Smooth muscle cell (in vitro differentiated cells): ENCODE measurements at regions not wholly inside any gene's neighbourhood (a gene's known extent, or its start where the extent isn't known, plus 50 kb on each side); places are given as distances from the start of the nearest gene placed in this dataset.
"Not testable (repeated sequence)": the region's sequence is repeated elsewhere in the genome, so short reads cannot be mapped to it uniquely, and the experiment has no call there.

ENCODE experiments used
- DNase-seq: peaks from one replicate; lab custom pipeline; 2025; ENCODE audit not compliant: unreplicated experiment; lab: John Stamatoyannopoulos, UW
- H2AFZ ChIP-seq: fragments of 200-600 bp; sonication (generic); 2 replicates; pipeline ENCODE4 v1.6.0; 2016; ENCODE audit warnings: antibody characterized with exemption, low read depth, mild to moderate bottlenecking
- H3F3A ChIP-seq: fragments of 200-600 bp; sonication (generic); 2 replicates; pipeline ENCODE4 v1.6.0; 2017; ENCODE audit warnings: antibody characterized with exemption, low read depth
- H3K27ac ChIP-seq: fragments of 200-600 bp; sonication (generic); 2 replicates; pipeline ENCODE4 v1.5.1; 2016; ENCODE audit warnings: low read depth, mild to moderate bottlenecking
- H3K27me3 ChIP-seq: fragments of 200-600 bp; sonication (generic); 2 replicates; pipeline ENCODE4 v1.6.1; 2016; ENCODE audit warnings: low read depth, mild to moderate bottlenecking
- H3K36me3 ChIP-seq: fragments of 200-600 bp; sonication (generic); 2 replicates; pipeline ENCODE4 v1.5.1; 2016; ENCODE audit warnings: low read depth
- H3K4me1 ChIP-seq: fragments of 200-600 bp; sonication (generic); 2 replicates; pipeline ENCODE4 v1.5.1; 2016; ENCODE audit warnings: low read depth
- H3K4me2 ChIP-seq: fragments of 200-600 bp; sonication (generic); 2 replicates; pipeline ENCODE4 v1.6.0; 2016; ENCODE audit warnings: mild to moderate bottlenecking
- H3K4me3 ChIP-seq: fragments of 200-600 bp; sonication (generic); 2 replicates; pipeline ENCODE4 v1.5.1; 2016; ENCODE audit warnings: mild to moderate bottlenecking
- H3K79me2 ChIP-seq: fragments of 200-600 bp; sonication (generic); 2 replicates; pipeline ENCODE4 v1.6.0; 2016; ENCODE audit warnings: low read depth, mild to moderate bottlenecking
- H3K9ac ChIP-seq: fragments of 200-600 bp; sonication (generic); 2 replicates; pipeline ENCODE4 v1.6.0; 2016; ENCODE audit warnings: low read depth
- H3K9me3 ChIP-seq: fragments of 200-600 bp; sonication (generic); replicated peaks from 2 replicates; pipeline ENCODE4 v1.5.1; 2016; ENCODE audit warnings: low read depth
- H4K20me1 ChIP-seq: fragments of 200-600 bp; sonication (generic); 2 replicates; pipeline ENCODE4 v1.6.0; 2016; ENCODE audit warnings: low read depth
- WGBS: methylation state at CpG from one replicate; pipeline ENCODE4 v1.1.7; 2016; ENCODE audit warnings: low lambda C conversion rate; 5-methylcytosine and 5-hydroxymethylcytosine counted together
- TF ChIP-seq, protein P1 (sequence below): fragments of 200-600 bp; sonication (generic); IDR thresholded peaks from 2 replicates; pipeline ENCODE4 v1.5.1; 2017; ENCODE audit warnings: borderline replicate concordance, mild to moderate bottlenecking, antibody characterized with exemption; ENCODE audit not compliant: insufficient read depth, poor library complexity, severe bottlenecking

DNA sequence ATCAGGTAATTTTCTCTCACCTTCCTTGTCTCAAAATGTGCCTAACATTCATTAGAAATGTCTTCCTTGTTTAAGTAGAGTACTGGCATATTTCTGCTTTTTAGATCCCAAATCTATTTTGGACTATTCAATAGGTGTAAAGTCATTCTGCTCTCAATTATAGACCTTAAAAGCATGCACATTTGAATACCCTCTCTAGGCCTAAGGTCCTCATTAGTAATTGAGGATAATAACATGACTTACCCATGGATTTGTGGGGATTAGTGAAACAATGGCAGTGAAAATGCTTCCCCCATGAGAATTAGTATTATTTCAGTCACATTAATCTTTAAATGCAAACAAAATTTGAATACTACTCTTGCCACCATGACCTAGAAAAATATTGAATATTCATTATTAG lies 1073.0 kb upstream of the CELF2 start:
- Histone ChIP-seq H3K27ac (no peak overlapping the region), H3K79me2 (no peaks in the 10 kb centered on the region), H3F3A (no peaks in the 10 kb centered on the region), H3K4me2 (no peak overlapping the region), H3K4me3 (no peak overlapping the region), H2AFZ (no peak overlapping the region), H3K9me3 (no peaks in the 10 kb centered on the region), H4K20me1 (no peaks in the 10 kb centered on the region), H3K27me3 (no peaks in the 10 kb centered on the region), H3K9ac (no peak overlapping the region), H3K36me3 (no peaks in the 10 kb centered on the region), H3K4me1 (no peaks in the 10 kb centered on the region)
- no peak for DNase-seq
- TF ChIP-seq, protein P1, sequence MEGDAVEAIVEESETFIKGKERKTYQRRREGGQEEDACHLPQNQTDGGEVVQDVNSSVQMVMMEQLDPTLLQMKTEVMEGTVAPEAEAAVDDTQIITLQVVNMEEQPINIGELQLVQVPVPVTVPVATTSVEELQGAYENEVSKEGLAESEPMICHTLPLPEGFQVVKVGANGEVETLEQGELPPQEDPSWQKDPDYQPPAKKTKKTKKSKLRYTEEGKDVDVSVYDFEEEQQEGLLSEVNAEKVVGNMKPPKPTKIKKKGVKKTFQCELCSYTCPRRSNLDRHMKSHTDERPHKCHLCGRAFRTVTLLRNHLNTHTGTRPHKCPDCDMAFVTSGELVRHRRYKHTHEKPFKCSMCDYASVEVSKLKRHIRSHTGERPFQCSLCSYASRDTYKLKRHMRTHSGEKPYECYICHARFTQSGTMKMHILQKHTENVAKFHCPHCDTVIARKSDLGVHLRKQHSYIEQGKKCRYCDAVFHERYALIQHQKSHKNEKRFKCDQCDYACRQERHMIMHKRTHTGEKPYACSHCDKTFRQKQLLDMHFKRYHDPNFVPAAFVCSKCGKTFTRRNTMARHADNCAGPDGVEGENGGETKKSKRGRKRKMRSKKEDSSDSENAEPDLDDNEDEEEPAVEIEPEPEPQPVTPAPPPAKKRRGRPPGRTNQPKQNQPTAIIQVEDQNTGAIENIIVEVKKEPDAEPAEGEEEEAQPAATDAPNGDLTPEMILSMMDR = no peak

DNA sequence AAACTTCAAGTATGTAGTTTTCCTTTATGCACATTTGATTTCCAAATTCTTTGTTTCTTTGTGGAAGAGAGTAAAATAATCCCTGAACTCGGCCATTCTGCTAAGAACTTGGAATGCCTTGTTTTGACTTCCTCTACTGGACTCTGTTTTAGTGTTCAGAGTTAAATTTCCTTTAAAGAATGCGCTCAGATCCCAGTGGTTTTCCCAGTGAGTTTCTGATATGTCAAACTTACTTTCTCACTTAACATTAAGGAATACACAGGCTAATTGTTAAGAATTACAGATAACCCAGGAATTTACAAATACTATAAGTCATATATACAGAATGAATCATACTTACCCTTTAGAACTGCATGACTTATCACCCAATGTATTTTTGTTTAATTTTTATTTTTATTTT lies 1067.6 kb upstream of the CELF2 start:
- no peak for DNase-seq
- Histone ChIP-seq H3K9me3 (no peaks in the 10 kb centered on the region), H4K20me1 (no peaks in the 10 kb centered on the region), H3K4me1 (no peaks in the 10 kb centered on the region), H3K79me2 (no peaks in the 10 kb centered on the region), H3K9ac (no peak overlapping the region), H3K27me3 (no peaks in the 10 kb centered on the region), H3K27ac (no peak overlapping the region), H3F3A (no peaks in the 10 kb centered on the region), H2AFZ (no peak overlapping the region), H3K36me3 (no peaks in the 10 kb centered on the region), H3K4me3 (no peak overlapping the region), H3K4me2 (no peak overlapping the region)
- TF ChIP-seq, protein P1 = no peak
- 45% methylated on average over 2 of the region's 2 CpGs for WGBS

DNA sequence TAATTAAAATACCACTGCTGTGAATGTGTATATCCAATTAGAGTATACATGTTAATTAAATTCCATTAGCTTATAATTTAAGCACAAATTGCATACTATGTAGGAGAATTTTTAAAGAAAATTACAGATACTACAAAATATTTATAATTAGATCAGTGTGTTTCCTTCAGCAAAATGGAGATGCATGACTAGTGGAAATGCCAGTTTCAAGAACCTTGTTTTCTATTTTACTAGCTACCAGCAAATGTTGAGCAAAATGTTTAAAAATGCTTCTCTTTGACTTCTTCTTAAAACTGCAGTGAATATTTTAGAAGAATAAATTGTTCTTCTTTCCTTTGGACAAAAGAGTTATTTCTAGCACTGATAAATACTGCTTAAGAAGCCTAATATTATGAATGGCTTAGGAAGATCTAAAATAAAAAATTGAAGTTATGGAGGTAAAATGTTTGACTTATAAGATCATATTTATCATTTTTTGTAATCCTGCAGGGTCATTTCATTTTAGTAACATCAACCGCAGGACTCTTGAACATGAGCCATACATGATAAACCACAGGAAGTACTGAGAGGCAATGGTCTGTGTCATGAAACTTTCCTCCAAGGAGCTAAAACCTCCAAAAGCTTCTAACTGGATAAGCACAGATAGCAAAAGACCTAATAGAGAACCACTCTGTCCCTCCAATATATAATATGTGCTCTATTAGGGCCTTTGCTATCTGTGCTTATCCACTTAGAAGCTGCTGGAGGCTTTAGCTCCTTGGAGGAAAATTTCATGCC lies 1066.0 kb upstream of the CELF2 start:
- Histone ChIP-seq H3F3A (no peaks in the 10 kb centered on the region), H3K4me2 (no peak overlapping the region), H3K9ac (no peak overlapping the region), H3K79me2 (no peaks in the 10 kb centered on the region), H3K4me3 (no peak overlapping the region), H3K9me3 (no peaks in the 10 kb centered on the region), H3K27me3 (no peaks in the 10 kb centered on the region), H3K36me3 (no peaks in the 10 kb centered on the region), H4K20me1 (no peaks in the 10 kb centered on the region), H2AFZ (no peak overlapping the region), H3K4me1 (no peaks in the 10 kb centered on the region), H3K27ac (peak overlapping the region; percentile 65)
- no peak for DNase-seq
- WGBS = 59% methylated on average over 1 of the region's 1 CpG
- TF ChIP-seq, protein P1 = no peak

DNA sequence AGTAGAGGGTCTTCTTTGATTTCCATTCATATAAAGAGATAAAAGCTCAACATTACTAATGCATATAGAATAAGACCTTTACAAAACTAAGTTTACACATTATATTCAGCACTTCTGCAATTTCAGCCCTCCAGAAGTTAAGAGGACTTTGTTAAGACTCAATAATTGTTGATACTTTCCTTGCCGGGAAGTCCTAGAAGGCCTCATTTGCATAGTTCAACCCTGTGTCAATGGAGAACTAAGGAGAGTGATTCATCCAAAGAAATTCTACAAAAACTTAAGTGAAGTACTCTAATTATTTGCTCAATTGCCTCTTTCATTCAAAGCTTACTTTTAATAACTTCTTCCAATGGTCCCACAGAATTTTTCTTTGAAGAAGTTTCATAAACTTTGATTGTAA lies 1060.3 kb upstream of the CELF2 start:
- no peak overlapping the region for H2AFZ ChIP-seq
- peak overlapping the region; percentile 27 for H3K27ac ChIP-seq
- peaks cover 6% of the 10 kb centered on the region for H3K4me1 ChIP-seq
- no peaks in the 10 kb centered on the region for H3K27me3 ChIP-seq
- no peaks in the 10 kb centered on the region for H4K20me1 ChIP-seq
- TF ChIP-seq, protein P1 = no peak
- H3K4me2 ChIP-seq = peak overlapping the region; percentile 57
- no peaks in the 10 kb centered on the region for H3F3A ChIP-seq
- no peak for DNase-seq
- H3K4me3 ChIP-seq = no peak overlapping the region
- no peaks in the 10 kb centered on the region for H3K36me3 ChIP-seq
- H3K9me3 ChIP-seq = no peaks in the 10 kb centered on the region
- no peaks in the 10 kb centered on the region for H3K79me2 ChIP-seq
- no peak overlapping the region for H3K9ac ChIP-seq
- WGBS = 14% methylated on average over 1 of the region's 1 CpG

DNA sequence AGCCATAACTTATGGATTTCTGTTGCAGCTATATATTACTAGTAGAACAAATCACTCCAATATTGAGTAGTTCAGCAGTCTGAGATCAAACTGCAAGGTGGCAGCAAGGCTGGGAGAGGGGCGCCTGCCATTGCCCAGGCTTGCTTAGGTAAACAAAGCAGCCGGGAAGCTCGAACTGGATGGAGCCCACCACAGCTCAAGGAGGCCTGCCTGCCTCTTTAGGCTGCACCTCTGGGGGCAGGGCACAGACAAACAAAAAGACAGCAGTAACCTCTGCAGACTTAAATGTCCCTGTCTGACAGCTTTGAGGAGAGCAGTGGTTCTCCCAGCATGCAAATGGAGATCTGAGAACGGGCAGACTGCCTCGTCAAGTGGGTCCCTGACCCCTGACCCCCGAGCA lies 1059.8 kb upstream of the CELF2 start:
- not testable (repeated sequence) for H3K27ac ChIP-seq, H3K27me3 ChIP-seq, H2AFZ ChIP-seq, H3K9me3 ChIP-seq, H3F3A ChIP-seq, H3K79me2 ChIP-seq, H3K4me3 ChIP-seq, H3K9ac ChIP-seq, H3K4me1 ChIP-seq, H4K20me1 ChIP-seq, DNase-seq, H3K36me3 ChIP-seq, H3K4me2 ChIP-seq
- 82% methylated on average over 6 of the region's 6 CpGs for WGBS
